Epithelial cell of proximal tubule (primary cell): ENCODE measurements at regions not wholly inside any gene's neighbourhood (a gene's known extent, or its start where the extent isn't known, plus 50 kb on each side); places are given as distances from the start of the nearest gene placed in this dataset.

Experiments
- DNase-seq: peaks from one replicate; pipeline ENCODE4 v3.0.0-alpha.2; 2011; ENCODE audit warnings: low read depth
- H3K4me3 ChIP-seq: 2 replicates; pipeline ENCODE4 v1.5.1; 2011; ENCODE audit warnings: low read depth, mild to moderate bottlenecking, low read length
- TF ChIP-seq, protein P1 (sequence below): conservative IDR thresholded peaks from 2 replicates; pipeline ENCODE4 v1.5.1; 2012; ENCODE audit warnings: low read depth, mild to moderate bottlenecking, low read length

DNA sequence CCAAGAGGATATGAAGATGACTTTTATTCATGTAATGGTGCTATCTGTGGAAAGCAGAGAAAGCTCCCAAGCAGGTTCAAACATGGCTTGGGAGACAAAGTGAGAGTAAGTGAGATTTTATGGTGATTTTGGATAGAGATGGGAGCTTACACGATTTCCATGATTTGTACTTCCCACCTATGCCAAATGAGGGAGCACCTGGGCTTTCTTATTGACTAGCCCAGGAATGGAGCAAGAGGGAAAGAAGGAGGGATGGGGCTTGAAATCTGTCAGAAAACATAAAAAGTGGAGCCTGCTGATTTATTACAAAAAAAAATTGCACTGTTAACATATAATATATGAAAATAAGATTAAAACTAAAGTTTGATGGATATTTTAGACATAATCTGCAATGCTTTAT, 703.5 kb upstream of the PABPC4L start:
- no peak overlapping the region for H3K4me3 ChIP-seq
- TF ChIP-seq, protein P1, sequence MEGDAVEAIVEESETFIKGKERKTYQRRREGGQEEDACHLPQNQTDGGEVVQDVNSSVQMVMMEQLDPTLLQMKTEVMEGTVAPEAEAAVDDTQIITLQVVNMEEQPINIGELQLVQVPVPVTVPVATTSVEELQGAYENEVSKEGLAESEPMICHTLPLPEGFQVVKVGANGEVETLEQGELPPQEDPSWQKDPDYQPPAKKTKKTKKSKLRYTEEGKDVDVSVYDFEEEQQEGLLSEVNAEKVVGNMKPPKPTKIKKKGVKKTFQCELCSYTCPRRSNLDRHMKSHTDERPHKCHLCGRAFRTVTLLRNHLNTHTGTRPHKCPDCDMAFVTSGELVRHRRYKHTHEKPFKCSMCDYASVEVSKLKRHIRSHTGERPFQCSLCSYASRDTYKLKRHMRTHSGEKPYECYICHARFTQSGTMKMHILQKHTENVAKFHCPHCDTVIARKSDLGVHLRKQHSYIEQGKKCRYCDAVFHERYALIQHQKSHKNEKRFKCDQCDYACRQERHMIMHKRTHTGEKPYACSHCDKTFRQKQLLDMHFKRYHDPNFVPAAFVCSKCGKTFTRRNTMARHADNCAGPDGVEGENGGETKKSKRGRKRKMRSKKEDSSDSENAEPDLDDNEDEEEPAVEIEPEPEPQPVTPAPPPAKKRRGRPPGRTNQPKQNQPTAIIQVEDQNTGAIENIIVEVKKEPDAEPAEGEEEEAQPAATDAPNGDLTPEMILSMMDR = peak; percentile 21
- DNase-seq = no peak

DNA sequence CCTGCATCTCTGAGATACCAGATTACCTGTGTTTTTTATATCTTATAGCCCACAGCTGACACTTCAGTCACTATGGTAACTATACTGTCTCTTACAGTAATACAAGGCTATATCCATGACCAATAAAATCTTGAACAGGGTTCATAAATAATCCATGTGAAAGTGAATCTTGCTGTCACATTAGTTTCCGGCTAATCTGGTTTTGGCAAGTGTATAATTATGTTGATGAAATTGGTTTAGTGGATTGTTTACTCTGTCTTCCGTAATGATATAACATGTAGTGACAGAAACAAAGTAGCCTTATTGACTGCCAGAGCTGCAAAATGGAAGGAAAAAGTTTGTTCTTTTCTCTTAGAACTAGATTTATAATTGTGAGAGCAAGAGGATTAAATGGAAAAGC, 686.6 kb upstream of the PABPC4L start:
- DNase-seq = no peak
- TF ChIP-seq, protein P1 = no peak
- H3K4me3 ChIP-seq = no peak overlapping the region

DNA sequence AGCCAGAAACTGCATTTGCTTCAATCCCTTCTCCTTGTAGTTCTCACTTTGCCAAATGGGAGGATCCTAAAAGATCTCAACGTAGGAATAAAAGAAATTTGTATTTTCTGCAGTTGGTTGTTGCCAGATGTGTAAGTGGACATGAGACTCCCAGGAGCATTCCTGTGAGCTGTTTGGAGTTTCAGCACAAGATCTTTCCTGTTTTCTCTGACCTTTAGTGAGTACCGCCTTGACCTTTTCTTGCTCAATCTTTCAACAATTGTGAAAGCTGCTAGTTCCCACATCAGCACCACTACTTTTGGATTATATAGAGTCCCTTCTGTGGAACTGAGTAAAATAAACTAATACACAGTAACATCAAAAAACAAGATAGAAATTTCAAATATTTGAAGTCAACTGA, 683.8 kb upstream of the PABPC4L start:
- no peak for DNase-seq
- no peak overlapping the region for H3K4me3 ChIP-seq
- TF ChIP-seq, protein P1 = no peak

GRCh38 chr4:134883831-134884449, 682.4 kb upstream of the PABPC4L start:
- TF ChIP-seq, protein P1 = no peak
- no peak for DNase-seq
- H3K4me3 ChIP-seq = no peak overlapping the region

DNA sequence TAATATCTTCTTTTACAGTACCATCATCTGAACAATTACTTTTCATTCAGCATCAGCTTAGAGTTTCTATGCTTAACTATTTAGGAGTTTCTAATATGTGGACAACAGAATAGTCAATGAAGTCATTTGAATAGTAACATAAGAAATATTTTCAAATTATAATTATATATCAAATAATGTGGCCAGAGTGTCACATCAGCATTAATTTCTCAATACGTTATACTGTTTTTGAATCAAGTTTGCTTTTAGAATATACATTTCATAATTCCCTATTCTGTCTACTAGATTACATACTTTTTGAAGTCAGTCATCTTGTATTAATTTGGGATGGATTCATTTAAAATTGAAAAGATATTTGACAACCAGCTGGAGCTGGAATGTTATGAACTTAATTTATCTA, 677.4 kb upstream of the PABPC4L start:
- DNase-seq = no peak
- TF ChIP-seq, protein P1 = no peak
- no peak overlapping the region for H3K4me3 ChIP-seq

DNA sequence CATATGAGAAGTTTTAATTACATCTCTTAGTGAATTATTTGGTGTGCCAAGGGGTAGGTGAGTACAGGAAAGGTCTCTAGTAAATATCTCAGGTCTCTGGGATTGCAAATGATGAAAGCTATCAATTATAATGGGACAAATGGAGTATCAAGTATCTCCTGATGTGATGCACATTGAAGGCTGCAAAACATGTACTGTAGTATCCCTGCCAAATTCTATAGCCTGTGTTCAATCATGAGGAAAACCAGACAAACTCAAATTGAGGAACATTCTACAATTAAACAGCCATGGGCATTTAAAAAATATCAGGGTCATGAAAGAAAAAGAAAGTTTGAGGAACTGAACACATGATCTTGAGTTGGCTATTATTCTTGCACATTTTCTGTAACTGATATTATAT, 665.4 kb upstream of the PABPC4L start:
- TF ChIP-seq, protein P1 = no peak
- DNase-seq = no peak
- no peak overlapping the region for H3K4me3 ChIP-seq

- TF ChIP-seq, protein P1 = peak; percentile 40
- DNase-seq = no peak
- no peak overlapping the region for H3K4me3 ChIP-seq
Observed at GRCh38 chr4:134865675-134866074, 664.1 kb upstream of the PABPC4L start.
